HG02588 (cell line): ENCODE measurements at regions not wholly inside any gene's neighbourhood (a gene's known extent, or its start where the extent isn't known, plus 50 kb on each side); places are given as distances from the start of the nearest gene placed in this dataset.
"Not testable (repeated sequence)": the region's sequence is repeated elsewhere in the genome, so short reads cannot be mapped to it uniquely, and the experiment has no call there.

Source experiments
- ATAC-seq: cut with Tn5 transposase; IDR thresholded peaks from one replicate; pipeline ENCODE4 v1.9.1; 2021; ENCODE audit warnings: mild to moderate bottlenecking, moderate library complexity; ENCODE audit not compliant: unreplicated experiment

- ATAC-seq = no peak
Observed at GRCh38 chr3:101995371-101996046, 146.2 kb downstream of the NFKBIZ start.

GRCh38 chr3:101996832-101997231 is 147.5 kb downstream of the NFKBIZ start:
- ATAC-seq = no peak

GRCh38 chr3:101998256-101998926 is 149.1 kb downstream of the NFKBIZ start:
- ATAC-seq = no peak

- no peak for ATAC-seq
Observed at GRCh38 chr3:101999177-101999779, 150.0 kb downstream of the NFKBIZ start.

- peak; percentile 48 for ATAC-seq
Observed at GRCh38 chr3:102000620-102001209, 151.4 kb downstream of the NFKBIZ start.

GRCh38 chr3:102002056-102002455 is 152.7 kb downstream of the NFKBIZ start:
- ATAC-seq = no peak

- ATAC-seq = no peak
Observed at GRCh38 chr3:102004561-102004960, 155.2 kb downstream of the NFKBIZ start.

GRCh38 chr3:102005551-102005950 is 156.2 kb downstream of the NFKBIZ start:
- ATAC-seq = no peak

- no peak for ATAC-seq
Observed at GRCh38 chr3:102006812-102007485, 157.6 kb downstream of the NFKBIZ start.

- not testable (repeated sequence) for ATAC-seq
Observed at GRCh38 chr3:102008436-102008835, 159.1 kb downstream of the NFKBIZ start.

- ATAC-seq = no peak
Observed at GRCh38 chr3:102016417-102016816, 167.1 kb downstream of the NFKBIZ start.

- ATAC-seq = no peak
Observed at GRCh38 chr3:102017784-102018183, 168.5 kb downstream of the NFKBIZ start.

- ATAC-seq = no peak
Observed at GRCh38 chr3:102018551-102018950, 169.2 kb downstream of the NFKBIZ start.

- ATAC-seq = no peak
Observed at GRCh38 chr3:102020735-102021134, 171.4 kb downstream of the NFKBIZ start.

GRCh38 chr3:102024270-102024904 is 175.1 kb downstream of the NFKBIZ start:
- ATAC-seq = no peak

GRCh38 chr3:102025606-102026270 is 176.4 kb downstream of the NFKBIZ start:
- ATAC-seq = no peak

- ATAC-seq = no peak
Observed at GRCh38 chr3:102026656-102027055, 177.3 kb downstream of the NFKBIZ start.

GRCh38 chr3:102030661-102031060 is 181.3 kb downstream of the NFKBIZ start:
- ATAC-seq = no peak

GRCh38 chr3:102031834-102032233 is 182.5 kb downstream of the NFKBIZ start:
- ATAC-seq = no peak
